GM12878 (cell line): ENCODE measurements at regions not wholly inside any gene's neighbourhood (a gene's known extent, or its start where the extent isn't known, plus 50 kb on each side); places are given as distances from the start of the nearest gene placed in this dataset.

Experiments used
- ATAC-seq: fragments of 200-7000 bp; cut with Tn5 transposase; 3 replicates; pipeline ENCODE4 v1.9.1; 2020; ENCODE audit warnings: mild to moderate bottlenecking, moderate library complexity
- BruUV-seq: library from RNA; stranded (reverse); fragments of 400-500 nt; replicated peaks from 2 replicates; lab custom pipeline; 2021; lab: Mats Ljungman, UMichigan
- CTCF ChIA-PET: fragments of 300-600 bp; sonication (Branson Sonifier 250); formaldehyde crosslinking; extraction: SDS; loops from one replicate; lab custom pipeline; 2021; ENCODE audit warnings: inconsistent platforms; lab: Yijun Ruan, JAX
- POLR2A ChIA-PET: fragments of 350-600 bp; formaldehyde crosslinking; extraction: SDS; loops from one replicate; lab custom pipeline; 2021; ENCODE audit warnings: inconsistent platforms; lab: Charles Lee
- RAD21 ChIA-PET: fragments of 300-600 bp; sonication (Branson Sonifier 250); formaldehyde crosslinking; loops from one replicate; lab custom pipeline; 2023; ENCODE audit warnings: antibody characterized with exemption; ENCODE audit not compliant: unreplicated experiment; lab: Charles Lee
- SMC1A ChIA-PET: fragments of 300-600 bp; sonication (Branson Sonifier 250); formaldehyde crosslinking; loops from one replicate; lab custom pipeline; 2023; ENCODE audit not compliant: unreplicated experiment, uncharacterized antibody; lab: Charles Lee
- DNase-seq: peaks from one replicate; pipeline ENCODE4 v3.0.0-alpha.2; 2011; ENCODE audit warnings: low read depth, low spot score
- FAIRE-seq: peaks from 3 replicates; lab custom pipeline; 2011; peaks lifted over from hg19 to GRCh38; lab: Jason Lieb, UNC
- H2AFZ ChIP-seq: 2 replicates; pipeline ENCODE4 v1.6.0; 2011; ENCODE audit warnings: low read depth, low read length, control low read depth; ENCODE audit not compliant: control insufficient read depth
- H3K27ac ChIP-seq: 2 replicates; pipeline ENCODE4 v1.5.1; 2011; ENCODE audit warnings: control low read depth; ENCODE audit not compliant: control insufficient read depth, insufficient read depth
- H3K27me3 ChIP-seq, 2 experiments: replicated peaks in 1 of 2; 2 replicates each; pipeline versions ENCODE4 v1.6.0 to v1.6.1; 2011; ENCODE audit warnings: low read length in 1 of 2; ENCODE audit not compliant: control insufficient read depth in 2 of 2, insufficient read depth in 2 of 2
- H3K36me3 ChIP-seq, 2 experiments: 2 replicates each; pipeline ENCODE4 v1.5.1; 2011; ENCODE audit warnings: low read length in 1 of 2; ENCODE audit not compliant: control insufficient read depth in 2 of 2, insufficient read depth in 2 of 2
- H3K4me1 ChIP-seq: 2 replicates; pipeline ENCODE4 v1.6.1; 2011; ENCODE audit warnings: mild to moderate bottlenecking, low read length, moderate library complexity, mixed read lengths; ENCODE audit not compliant: control insufficient read depth, insufficient read depth
- H3K4me2 ChIP-seq: 2 replicates; pipeline ENCODE4 v1.6.0; 2011; ENCODE audit warnings: control low read depth; ENCODE audit not compliant: control insufficient read depth, insufficient read depth
- H3K4me3 ChIP-seq: fragments of 200-600 bp; sonication (generic); 2 replicates; pipeline ENCODE4 v1.5.1; 2016
- H3K79me2 ChIP-seq: 2 replicates; pipeline ENCODE4 v1.6.0; 2011; ENCODE audit warnings: low read length; ENCODE audit not compliant: control insufficient read depth, insufficient read depth
- H3K9ac ChIP-seq: 2 replicates; pipeline ENCODE4 v1.8.0; 2011; ENCODE audit warnings: low read length, control low read depth, mixed read lengths; ENCODE audit not compliant: control insufficient read depth, insufficient read depth
- H3K9me3 ChIP-seq: replicated peaks from 3 replicates; pipeline ENCODE4 v1.5.1; 2011; ENCODE audit warnings: mild to moderate bottlenecking, low read length; ENCODE audit not compliant: control insufficient read depth, insufficient read depth
- H4K20me1 ChIP-seq: 2 replicates; pipeline ENCODE4 v1.6.0; 2011; ENCODE audit not compliant: control insufficient read depth, insufficient read depth
- ASH2L ChIP-seq: fragments of 300-600, 200-600 bp; sonication (generic); IDR thresholded peaks from 2 replicates; pipeline ENCODE4 v1.6.1; 2017; ENCODE audit warnings: low read depth, mild to moderate bottlenecking, borderline replicate concordance
- CHD4 ChIP-seq: fragments of 200-600 bp; sonication (generic); IDR thresholded peaks from 2 replicates; pipeline ENCODE4 v1.6.1; 2016; ENCODE audit warnings: mild to moderate bottlenecking
- GABPA ChIP-seq: IDR thresholded peaks from 2 replicates; pipeline ENCODE4 v1.6.1; 2014; ENCODE audit warnings: antibody characterized with exemption, low read depth, mild to moderate bottlenecking, inconsistent platforms
- IKZF2 ChIP-seq, 2 experiments: fragments of 450-650 bp; IDR thresholded peaks; 2 replicates each; pipeline ENCODE4 v1.6.1; 2017; ENCODE audit warnings: mild to moderate bottlenecking in 2 of 2, moderate library complexity in 2 of 2
- MXI1 ChIP-seq: fragments of 150-350 bp; IDR thresholded peaks from 2 replicates; pipeline ENCODE4 v1.6.1; 2011; ENCODE audit warnings: low read depth, mild to moderate bottlenecking, inconsistent platforms, low read length, improper control_type of control experiment
- RAD51 ChIP-seq: fragments of 450-650 bp; IDR thresholded peaks from 2 replicates; pipeline ENCODE4 v1.6.1; 2016; ENCODE audit warnings: moderate library complexity, mild to moderate bottlenecking, inconsistent platforms
- SPI1 ChIP-seq: IDR thresholded peaks from 2 replicates; pipeline ENCODE4 v1.6.1; 2011; ENCODE audit warnings: low read depth, mild to moderate bottlenecking, low read length, moderate library complexity, borderline replicate concordance; ENCODE audit not compliant: insufficient read depth
- TBL1XR1 ChIP-seq: IDR thresholded peaks from 2 replicates; pipeline ENCODE4 v1.6.1; 2012; ENCODE audit warnings: low read depth, low read length, improper control_type of control experiment
- USF1 ChIP-seq: IDR thresholded peaks from 2 replicates; pipeline ENCODE4 v1.6.1; 2011; ENCODE audit warnings: borderline replicate concordance, low read depth, mild to moderate bottlenecking, moderate library complexity, mixed read lengths, low read length; ENCODE audit not compliant: insufficient read depth; ENCODE audit errors: extremely low read length
- WGBS: methylation state at CpG from one replicate; pipeline ENCODE4 v1.1.6; 2016; ENCODE audit warnings: low lambda C conversion rate; ENCODE audit not compliant: insufficient replicate concordance, insufficient coverage; ENCODE audit errors: missing lambda C conversion rate; 5-methylcytosine and 5-hydroxymethylcytosine counted together
- in situ Hi-C: fragments of 300-500 bp; cut with MboI; formaldehyde crosslinking; loops from 9 replicates; pipeline ENCODE4 v1.14.3; 2018; ENCODE audit warnings: mixed read lengths
- intact Hi-C: fragments of 100-400 bp; cut with micrococcal nuclease; formaldehyde crosslinking; loops from one replicate; pipeline ENCODE4 v1.14.2; 2022; ENCODE audit not compliant: unreplicated experiment
- TF ChIP-seq, protein P1 (sequence below): fragments of 450-650 bp; formaldehyde crosslinking; IDR thresholded peaks from 2 replicates; pipeline ENCODE4 v1.5.0; 2022; ENCODE audit warnings: mild to moderate bottlenecking, missing genetic modification characterization
- TF ChIP-seq, protein P2 (sequence below): fragments of 450-650 bp; formaldehyde crosslinking; IDR thresholded peaks from 2 replicates; pipeline ENCODE4 v1.4.0; 2020; ENCODE audit warnings: mild to moderate bottlenecking, moderate library complexity

GRCh38 chr1:239854922-239855321 is 236.8 kb upstream of the FMN2 start:
- ATAC-seq (no peak), FAIRE-seq (no peak), DNase-seq (no peak)
- no TSS peak for BruUV-seq
- no peaks in the 10 kb centered on the region for H3K27me3 ChIP-seq
- H3K79me2 ChIP-seq: no peaks in the 10 kb centered on the region
- H2AFZ ChIP-seq: no peak overlapping the region
- no peaks in the 10 kb centered on the region for H3K36me3 ChIP-seq
- no peak overlapping the region for H3K4me2 ChIP-seq
- no peak overlapping the region for H3K27ac ChIP-seq
- ChIA-PET POLR2A (no interaction called here), SMC1A (no interaction called here), CTCF (no interaction called here), RAD21 (no interaction called here)
- in situ Hi-C loops (no loop called here), intact Hi-C loops (no loop called here)
- H3K4me3 ChIP-seq: no peak overlapping the region
- no peaks in the 10 kb centered on the region for H3K4me1 ChIP-seq
- no peaks in the 10 kb centered on the region for H3K9me3 ChIP-seq
- 2% methylated on average over 2 of the region's 2 CpGs for WGBS
- H3K9ac ChIP-seq: no peak overlapping the region
- no peaks in the 10 kb centered on the region for H4K20me1 ChIP-seq
- TF ChIP-seq GABPA (no peak), SPI1 (no peak), IKZF2 (IDR thresholded peaks at IDR 0.05) (no peak), RAD51 (no peak), MXI1 (no peak), CHD4 (no peak), USF1 (no peak), TBL1XR1 (no peak), ASH2L (no peak)
- TF ChIP-seq, protein P1, sequence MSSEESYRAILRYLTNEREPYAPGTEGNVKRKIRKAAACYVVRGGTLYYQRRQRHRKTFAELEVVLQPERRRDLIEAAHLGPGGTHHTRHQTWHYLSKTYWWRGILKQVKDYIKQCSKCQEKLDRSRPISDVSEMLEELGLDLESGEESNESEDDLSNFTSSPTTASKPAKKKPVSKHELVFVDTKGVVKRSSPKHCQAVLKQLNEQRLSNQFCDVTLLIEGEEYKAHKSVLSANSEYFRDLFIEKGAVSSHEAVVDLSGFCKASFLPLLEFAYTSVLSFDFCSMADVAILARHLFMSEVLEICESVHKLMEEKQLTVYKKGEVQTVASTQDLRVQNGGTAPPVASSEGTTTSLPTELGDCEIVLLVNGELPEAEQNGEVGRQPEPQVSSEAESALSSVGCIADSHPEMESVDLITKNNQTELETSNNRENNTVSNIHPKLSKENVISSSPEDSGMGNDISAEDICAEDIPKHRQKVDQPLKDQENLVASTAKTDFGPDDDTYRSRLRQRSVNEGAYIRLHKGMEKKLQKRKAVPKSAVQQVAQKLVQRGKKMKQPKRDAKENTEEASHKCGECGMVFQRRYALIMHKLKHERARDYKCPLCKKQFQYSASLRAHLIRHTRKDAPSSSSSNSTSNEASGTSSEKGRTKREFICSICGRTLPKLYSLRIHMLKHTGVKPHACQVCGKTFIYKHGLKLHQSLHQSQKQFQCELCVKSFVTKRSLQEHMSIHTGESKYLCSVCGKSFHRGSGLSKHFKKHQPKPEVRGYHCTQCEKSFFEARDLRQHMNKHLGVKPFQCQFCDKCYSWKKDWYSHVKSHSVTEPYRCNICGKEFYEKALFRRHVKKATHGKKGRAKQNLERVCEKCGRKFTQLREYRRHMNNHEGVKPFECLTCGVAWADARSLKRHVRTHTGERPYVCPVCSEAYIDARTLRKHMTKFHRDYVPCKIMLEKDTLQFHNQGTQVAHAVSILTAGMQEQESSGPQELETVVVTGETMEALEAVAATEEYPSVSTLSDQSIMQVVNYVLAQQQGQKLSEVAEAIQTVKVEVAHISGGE (CRISPR knock-in tag): no peak
- TF ChIP-seq, protein P2, sequence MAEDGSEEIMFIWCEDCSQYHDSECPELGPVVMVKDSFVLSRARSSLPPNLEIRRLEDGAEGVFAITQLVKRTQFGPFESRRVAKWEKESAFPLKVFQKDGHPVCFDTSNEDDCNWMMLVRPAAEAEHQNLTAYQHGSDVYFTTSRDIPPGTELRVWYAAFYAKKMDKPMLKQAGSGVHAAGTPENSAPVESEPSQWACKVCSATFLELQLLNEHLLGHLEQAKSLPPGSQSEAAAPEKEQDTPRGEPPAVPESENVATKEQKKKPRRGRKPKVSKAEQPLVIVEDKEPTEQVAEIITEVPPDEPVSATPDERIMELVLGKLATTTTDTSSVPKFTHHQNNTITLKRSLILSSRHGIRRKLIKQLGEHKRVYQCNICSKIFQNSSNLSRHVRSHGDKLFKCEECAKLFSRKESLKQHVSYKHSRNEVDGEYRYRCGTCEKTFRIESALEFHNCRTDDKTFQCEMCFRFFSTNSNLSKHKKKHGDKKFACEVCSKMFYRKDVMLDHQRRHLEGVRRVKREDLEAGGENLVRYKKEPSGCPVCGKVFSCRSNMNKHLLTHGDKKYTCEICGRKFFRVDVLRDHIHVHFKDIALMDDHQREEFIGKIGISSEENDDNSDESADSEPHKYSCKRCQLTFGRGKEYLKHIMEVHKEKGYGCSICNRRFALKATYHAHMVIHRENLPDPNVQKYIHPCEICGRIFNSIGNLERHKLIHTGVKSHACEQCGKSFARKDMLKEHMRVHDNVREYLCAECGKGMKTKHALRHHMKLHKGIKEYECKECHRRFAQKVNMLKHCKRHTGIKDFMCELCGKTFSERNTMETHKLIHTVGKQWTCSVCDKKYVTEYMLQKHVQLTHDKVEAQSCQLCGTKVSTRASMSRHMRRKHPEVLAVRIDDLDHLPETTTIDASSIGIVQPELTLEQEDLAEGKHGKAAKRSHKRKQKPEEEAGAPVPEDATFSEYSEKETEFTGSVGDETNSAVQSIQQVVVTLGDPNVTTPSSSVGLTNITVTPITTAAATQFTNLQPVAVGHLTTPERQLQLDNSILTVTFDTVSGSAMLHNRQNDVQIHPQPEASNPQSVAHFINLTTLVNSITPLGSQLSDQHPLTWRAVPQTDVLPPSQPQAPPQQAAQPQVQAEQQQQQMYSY: no peak
